H1 (cell line): ENCODE measurements at regions not wholly inside any gene's neighbourhood (a gene's known extent, or its start where the extent isn't known, plus 50 kb on each side); places are given as distances from the start of the nearest gene placed in this dataset.

Source experiments
- CTCF ChIA-PET: fragments of 300-600 bp; sonication (Branson Sonifier 250); formaldehyde crosslinking; loops from one replicate; lab custom pipeline; 2021; ENCODE audit not compliant: partially characterized antibody; lab: Charles Lee
- POLR2A ChIA-PET: fragments of 300-600 bp; sonication (Branson Sonifier 250); formaldehyde crosslinking; loops from one replicate; lab custom pipeline; 2021; ENCODE audit warnings: inconsistent platforms; ENCODE audit not compliant: partially characterized antibody; lab: Charles Lee
- DNase-seq, 2 experiments: peaks; one replicate each; pipeline versions ENCODE4 v3.0.0 to v3.0.0-alpha.2; 2010 to 2022; ENCODE audit warnings: low spot score in 2 of 2, low read depth in 1 of 2, mixed read lengths in 1 of 2
- FAIRE-seq: peaks from 2 replicates; lab custom pipeline; 2011; peaks lifted over from hg19 to GRCh38; lab: Jason Lieb, UNC
- H2AFZ ChIP-seq: 2 replicates; pipeline ENCODE4 v1.8.1; 2012; ENCODE audit warnings: low read length, inconsistent platforms
- H2AK5ac ChIP-seq: 2 replicates; pipeline ENCODE4 v1.6.1; 2013; ENCODE audit warnings: low read depth, low read length
- H2BK120ac ChIP-seq: replicated peaks from 2 replicates; pipeline ENCODE3; 2013; ENCODE audit warnings: low read depth, low read length, inconsistent platforms
- H2BK12ac ChIP-seq: 2 replicates; pipeline ENCODE4 v1.6.1; 2013; ENCODE audit warnings: low read depth, low read length
- H2BK15ac ChIP-seq: 2 replicates; pipeline ENCODE4 v1.6.1; 2013; ENCODE audit warnings: low read length
- H2BK20ac ChIP-seq: 2 replicates; pipeline ENCODE4 v1.6.1; 2013; ENCODE audit warnings: low read length
- H2BK5ac ChIP-seq: 2 replicates; pipeline ENCODE4 v1.6.1; 2013; ENCODE audit warnings: low read depth, low read length
- H3K14ac ChIP-seq: 2 replicates; pipeline ENCODE4 v1.6.1; 2013; ENCODE audit warnings: inconsistent platforms; ENCODE audit not compliant: insufficient read length
- H3K18ac ChIP-seq: 2 replicates; pipeline ENCODE4 v1.6.1; 2013; ENCODE audit warnings: low read length; ENCODE audit errors: extremely low read depth
- H3K23ac ChIP-seq: 2 replicates; pipeline ENCODE4 v1.6.1; 2013; ENCODE audit warnings: inconsistent platforms; ENCODE audit not compliant: insufficient read length
- H3K23me2 ChIP-seq: 2 replicates; pipeline ENCODE4 v1.6.1; 2013; ENCODE audit warnings: low read depth, low read length
- H3K27ac ChIP-seq: 2 replicates; pipeline ENCODE4 v1.6.1; 2011; ENCODE audit warnings: low read depth, low read length, inconsistent platforms
- H3K27me3 ChIP-seq, 4 experiments: replicated peaks in 1 of 4; 1 replicate in 1 of 4; 2 replicates in 3 of 4; pipeline versions ENCODE4 v1.6.1 to v1.8.1; 2011 to 2013; ENCODE audit warnings: low read length in 3 of 4, mild to moderate bottlenecking in 3 of 4, inconsistent platforms in 2 of 4, mixed read lengths in 2 of 4, moderate library complexity in 1 of 4; ENCODE audit not compliant: control insufficient read depth in 3 of 4, insufficient read depth in 3 of 4; ENCODE audit errors: extremely low read depth in 1 of 4
- H3K36me3 ChIP-seq, 4 experiments: 2 replicates each; pipeline versions ENCODE4 v1.6.1 to v1.8.1; 2011 to 2013; ENCODE audit warnings: mild to moderate bottlenecking in 4 of 4, low read length in 3 of 4, moderate library complexity in 2 of 4, control low read depth in 1 of 4, inconsistent platforms in 1 of 4; ENCODE audit not compliant: insufficient read depth in 4 of 4, control insufficient read depth in 2 of 4
- H3K4ac ChIP-seq: replicated peaks from 2 replicates; pipeline ENCODE3; 2013; ENCODE audit warnings: low read length, low read depth, mixed read lengths, inconsistent platforms; ENCODE audit not compliant: insufficient read length
- H3K4me1 ChIP-seq, 4 experiments: replicated peaks in 1 of 4; 1 replicate in 1 of 4; 2 replicates in 3 of 4; pipeline versions ENCODE4 v1.6.1 to v1.8.1; 2011 to 2013; ENCODE audit warnings: low read length in 3 of 4, inconsistent platforms in 2 of 4, mixed read lengths in 1 of 4; ENCODE audit not compliant: insufficient read depth in 4 of 4, control insufficient read depth in 3 of 4
- H3K4me2 ChIP-seq, 2 experiments: 2 replicates each; pipeline versions ENCODE4 v1.6.1 to v1.8.1; 2011 to 2013; ENCODE audit warnings: low read depth in 2 of 2, low read length in 2 of 2, control low read depth in 1 of 2, inconsistent platforms in 1 of 2, mild to moderate bottlenecking in 1 of 2; ENCODE audit not compliant: insufficient read depth in 1 of 2
- H3K4me3 ChIP-seq, 4 experiments: fragments of 200-600, 300-600 bp in 1 of 4; sonication (generic), shearing (Covaris generic), sonication (Bioruptor Twin) in 1 of 4; 2 replicates each; pipeline versions ENCODE4 v1.5.1 to v1.8.1; 2011 to 2016; ENCODE audit warnings: low read length in 4 of 4, low read depth in 3 of 4, control low read depth in 2 of 4, inconsistent platforms in 2 of 4, mild to moderate bottlenecking in 2 of 4, mixed read lengths in 1 of 4, moderate library complexity in 1 of 4; ENCODE audit not compliant: insufficient read depth in 2 of 4; ENCODE audit errors: extremely low read depth in 1 of 4
- H3K56ac ChIP-seq: replicated peaks from 2 replicates; pipeline ENCODE3; 2013; ENCODE audit warnings: low read depth, mild to moderate bottlenecking, mixed read lengths, low read length, inconsistent platforms; ENCODE audit not compliant: insufficient read length
- H3K79me1 ChIP-seq: 2 replicates; pipeline ENCODE4 v1.6.1; 2013; ENCODE audit warnings: low read depth, low read length, control low read depth
- H3K79me2 ChIP-seq, 2 experiments: 2 replicates each; pipeline versions ENCODE4 v1.6.1 to v1.8.1; 2012 to 2013; ENCODE audit warnings: low read length in 2 of 2, mild to moderate bottlenecking in 2 of 2, inconsistent platforms in 1 of 2; ENCODE audit not compliant: insufficient read depth in 2 of 2, control insufficient read depth in 1 of 2
- H3K9ac ChIP-seq, 4 experiments: replicated peaks in 1 of 4; 1 replicate in 1 of 4; 2 replicates in 3 of 4; pipeline versions ENCODE4 v1.6.1 to v1.8.1; 2011 to 2013; ENCODE audit warnings: low read depth in 3 of 4, low read length in 3 of 4, control low read depth in 2 of 4, mild to moderate bottlenecking in 2 of 4, moderate library complexity in 2 of 4, inconsistent platforms in 1 of 4; ENCODE audit errors: extremely low read depth in 1 of 4
- H3K9me3 ChIP-seq, 2 experiments: 2 replicates each; pipeline versions ENCODE4 v1.6.1 to v1.8.1; 2012 to 2013; ENCODE audit warnings: mild to moderate bottlenecking in 2 of 2, moderate library complexity in 2 of 2, control low read depth in 1 of 2, inconsistent platforms in 1 of 2, low read depth in 1 of 2, low read length in 1 of 2, mixed read lengths in 1 of 2; ENCODE audit not compliant: insufficient read depth in 2 of 2
- H4K20me1 ChIP-seq, 2 experiments: replicated peaks in 1 of 2; 2 replicates each; pipeline versions ENCODE3 to v1.8.1; 2011 to 2013; ENCODE audit warnings: inconsistent platforms in 2 of 2, low read length in 2 of 2, mild to moderate bottlenecking in 1 of 2; ENCODE audit not compliant: insufficient read depth in 2 of 2, control insufficient read depth in 1 of 2
- H4K5ac ChIP-seq: 2 replicates; pipeline ENCODE4 v1.6.1; 2013; ENCODE audit warnings: low read length, low read depth, mixed read lengths, inconsistent platforms; ENCODE audit not compliant: insufficient read length
- H4K8ac ChIP-seq: 2 replicates; pipeline ENCODE4 v1.8.0; 2013; ENCODE audit warnings: mild to moderate bottlenecking, moderate library complexity, low read length, inconsistent platforms; ENCODE audit not compliant: insufficient read depth; ENCODE audit errors: extremely low read depth
- H4K91ac ChIP-seq: replicated peaks from 2 replicates; pipeline ENCODE3; 2013; ENCODE audit warnings: low read length, mixed read lengths, inconsistent platforms; ENCODE audit not compliant: insufficient read length
- CHD1 ChIP-seq: IDR thresholded peaks from 2 replicates; pipeline ENCODE4 v1.6.1; 2012; ENCODE audit warnings: low read depth, low read length, improper control_type of control experiment
- CHD2 ChIP-seq: IDR thresholded peaks from 2 replicates; pipeline ENCODE4 v1.6.1; 2012; ENCODE audit warnings: low read length, improper control_type of control experiment
- EP300 ChIP-seq, 2 experiments: IDR thresholded peaks; 1 replicate in 1 of 2; 2 replicates in 1 of 2; pipeline ENCODE4 v1.6.1; 2011 to 2012; ENCODE audit warnings: low read depth in 2 of 2, low read length in 2 of 2, mild to moderate bottlenecking in 2 of 2, borderline replicate concordance in 1 of 2, inconsistent platforms in 1 of 2, moderate library complexity in 1 of 2
- GTF2F1 ChIP-seq: IDR thresholded peaks from 2 replicates; pipeline ENCODE4 v1.6.1; 2012; ENCODE audit warnings: low read depth, low read length, improper control_type of control experiment, borderline replicate concordance
- JUN ChIP-seq: IDR thresholded peaks from 2 replicates; pipeline ENCODE4 v1.6.1; 2011; ENCODE audit warnings: low read depth, mild to moderate bottlenecking, improper control_type of control experiment, low read length
- KDM1A ChIP-seq: fragments of 200-600, 300-600 bp; sonication (generic); IDR thresholded peaks from 2 replicates; pipeline ENCODE4 v1.7.1; 2016; ENCODE audit warnings: mild to moderate bottlenecking, low read length, borderline replicate concordance
- NANOG ChIP-seq: IDR thresholded peaks from 2 replicates; pipeline ENCODE4 v1.6.1; 2011; ENCODE audit warnings: low read length, low read depth, mild to moderate bottlenecking, inconsistent platforms; ENCODE audit not compliant: insufficient read depth, poor library complexity, severe bottlenecking
- PHF8 ChIP-seq: fragments of 200-600 bp; sonication (generic); conservative IDR thresholded peaks from 2 replicates; pipeline ENCODE4 v1.7.1; 2012; ENCODE audit warnings: low read depth, mild to moderate bottlenecking, inconsistent platforms, low read length, moderate library complexity
- SP4 ChIP-seq: IDR thresholded peaks from 2 replicates; pipeline ENCODE4 v1.6.1; 2012; ENCODE audit warnings: low read length, inconsistent platforms
- TCF12 ChIP-seq: IDR thresholded peaks from 2 replicates; pipeline ENCODE4 v1.6.1; 2011; ENCODE audit warnings: low read depth, mild to moderate bottlenecking, low read length
- WGBS, 2 experiments: shearing (Covaris generic) in 1 of 2; methylation state at CpG; one replicate each; pipeline versions ENCODE4 v1.1.6 to v1.1.7; 2013 to 2015; ENCODE audit warnings: low lambda C conversion rate in 2 of 2, mixed read lengths in 2 of 2, inconsistent platforms in 1 of 2, low coverage in 1 of 2, missing lambda C conversion rate in 1 of 2; ENCODE audit not compliant: insufficient replicate concordance in 2 of 2, insufficient coverage in 1 of 2, insufficient read length in 1 of 2; ENCODE audit errors: extremely low coverage in 1 of 2, missing lambda C conversion rate in 1 of 2; 5-methylcytosine and 5-hydroxymethylcytosine counted together
- TF ChIP-seq, protein P1 (sequence below): IDR thresholded peaks from 2 replicates; pipeline ENCODE4 v1.6.1; 2011; ENCODE audit warnings: low read depth, mild to moderate bottlenecking, low read length; ENCODE audit not compliant: insufficient read depth

DNA sequence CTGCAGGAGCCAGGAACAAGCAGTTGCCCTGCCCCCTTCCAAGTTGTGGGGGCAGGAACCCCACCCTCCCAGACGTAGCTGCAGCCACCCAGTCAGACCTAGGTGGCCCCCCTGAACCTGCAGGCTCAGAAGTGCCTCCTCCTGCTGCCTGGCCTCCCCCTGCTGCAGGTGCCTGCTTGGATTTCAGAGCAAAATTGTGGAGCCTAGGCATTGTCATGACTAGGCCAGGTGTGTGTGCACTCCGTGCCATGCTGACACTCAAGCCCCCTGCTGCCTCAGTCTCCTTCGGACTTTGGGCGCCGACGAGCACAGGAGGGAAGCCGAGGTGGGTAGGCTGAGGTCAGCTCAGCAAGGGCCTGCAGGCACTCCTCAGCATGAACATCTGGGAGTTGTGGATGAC, 733.9 kb upstream of the ZWINT start:
- H2AK5ac ChIP-seq: no peak overlapping the region; the same call in 1 of the 2 replicates
- H3K9ac ChIP-seq: no peak overlapping the region
- no peak overlapping the region for H3K4me2 ChIP-seq
- no peaks in the 10 kb centered on the region for H3K79me2 ChIP-seq
- H3K23me2 ChIP-seq: no peaks in the 10 kb centered on the region
- no peak overlapping the region for H2BK20ac ChIP-seq
- H4K8ac ChIP-seq: no peak overlapping the region
- no peak for FAIRE-seq
- no peaks in the 10 kb centered on the region; a peak in 1 of 4 replicates for H3K9me3 ChIP-seq
- H2AFZ ChIP-seq: no peak overlapping the region
- H4K5ac ChIP-seq: no peak overlapping the region
- WGBS, 2 experiments: 57% methylated on average over 3 of the region's 7 CpGs; no CpG with 5 or more reads in 1 of the 2 experiments
- DNase-seq: no peak
- CTCF ChIA-PET: no interaction called here
- H3K4me3 ChIP-seq: no peak overlapping the region
- no peaks in the 10 kb centered on the region for H3K79me1 ChIP-seq
- no peak overlapping the region for H3K4ac ChIP-seq
- H3K27me3 ChIP-seq: no peaks in the 10 kb centered on the region
- no peak overlapping the region for H2BK5ac ChIP-seq
- peaks cover 0 to 3% (median 2%) of the 10 kb centered on the region in 4 experiments; a peak in 2 of 7 replicates for H3K4me1 ChIP-seq
- H3K56ac ChIP-seq: no peak overlapping the region
- H4K91ac ChIP-seq: no peak overlapping the region
- H3K14ac ChIP-seq: no peak overlapping the region
- H4K20me1 ChIP-seq: no peaks in the 10 kb centered on the region
- H2BK15ac ChIP-seq: no peak overlapping the region
- H3K23ac ChIP-seq: no peak overlapping the region
- POLR2A ChIA-PET: no interaction called here
- H3K27ac ChIP-seq: no peak overlapping the region
- TF ChIP-seq TCF12 (no peak), EP300 (IDR thresholded peaks at IDR 0.05; ENCODE audit: borderline replicate concordance in 1 of 2, low read depth in 2 of 2, low read length in 2 of 2) (no peak), CHD2 (no peak), KDM1A (no peak), SP4 (no peak), NANOG (no peak), CHD1 (no peak), GTF2F1 (no peak), JUN (no peak), PHF8 (no peak)
- TF ChIP-seq, protein P1, sequence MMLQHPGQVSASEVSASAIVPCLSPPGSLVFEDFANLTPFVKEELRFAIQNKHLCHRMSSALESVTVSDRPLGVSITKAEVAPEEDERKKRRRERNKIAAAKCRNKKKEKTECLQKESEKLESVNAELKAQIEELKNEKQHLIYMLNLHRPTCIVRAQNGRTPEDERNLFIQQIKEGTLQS: no peak
- H2BK120ac ChIP-seq: no peak overlapping the region
- H3K36me3 ChIP-seq: no peaks in the 10 kb centered on the region; a peak in 1 of 8 replicates
- no peak overlapping the region for H3K18ac ChIP-seq
- no peak overlapping the region for H2BK12ac ChIP-seq
